ENCODE measurements at regions not wholly inside any gene's neighbourhood (a gene's known extent, or its start where the extent isn't known, plus 50 kb on each side); places are given as distances from the start of the nearest gene placed in this dataset.
"Not testable (repeated sequence)": the region's sequence is repeated elsewhere in the genome, so short reads cannot be mapped to it uniquely, and the experiment has no call there.

DNA sequence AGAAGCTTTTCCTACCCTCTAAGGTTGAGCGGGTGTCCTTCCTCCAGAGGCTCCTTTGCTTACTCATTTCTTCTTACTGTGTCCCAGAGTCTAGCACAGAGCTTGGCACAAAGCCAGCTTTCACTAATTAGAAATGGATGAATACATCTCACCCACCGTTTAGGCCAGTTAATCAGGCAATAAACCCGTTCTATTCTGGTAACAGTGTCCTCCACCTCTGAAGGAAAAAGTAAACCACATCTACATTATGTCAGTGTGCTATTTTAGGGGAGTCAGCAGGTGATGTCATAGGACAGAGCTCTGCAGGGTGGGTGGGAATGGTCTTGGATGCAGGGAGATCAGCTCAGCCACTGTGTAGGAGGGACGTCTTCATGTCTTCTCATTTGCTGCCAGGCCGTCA is 109.2 kb downstream of the OSTF1 start:
- DNase-seq (ENCODE audit: low read depth), result no peak

DNA sequence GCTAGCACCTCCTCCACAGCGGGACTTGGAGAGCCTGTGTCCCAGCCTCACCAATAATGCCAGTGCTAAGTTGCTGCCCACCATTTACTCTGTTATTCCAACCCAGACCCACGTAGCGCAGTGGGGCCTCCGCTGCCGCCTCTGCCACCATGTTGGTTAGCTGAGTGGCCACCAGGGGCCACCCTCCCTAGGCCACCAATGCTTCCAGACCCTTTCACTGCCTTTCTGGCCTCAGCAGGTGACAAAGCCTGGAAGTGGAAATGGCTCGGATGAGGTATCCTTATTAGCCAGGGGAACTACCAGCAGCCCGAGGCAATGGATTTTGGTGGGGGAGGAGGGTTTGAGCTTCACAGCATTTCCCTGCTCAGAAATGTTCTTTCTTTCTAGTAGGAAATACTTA is 110.1 kb downstream of the OSTF1 start:
- no peak for DNase-seq (ENCODE audit: low read depth)

- no peak for DNase-seq (ENCODE audit: low read depth)
These were observed 112.7 kb downstream of the OSTF1 start for GRCh38 chr9:75200892-75201470.

DNA sequence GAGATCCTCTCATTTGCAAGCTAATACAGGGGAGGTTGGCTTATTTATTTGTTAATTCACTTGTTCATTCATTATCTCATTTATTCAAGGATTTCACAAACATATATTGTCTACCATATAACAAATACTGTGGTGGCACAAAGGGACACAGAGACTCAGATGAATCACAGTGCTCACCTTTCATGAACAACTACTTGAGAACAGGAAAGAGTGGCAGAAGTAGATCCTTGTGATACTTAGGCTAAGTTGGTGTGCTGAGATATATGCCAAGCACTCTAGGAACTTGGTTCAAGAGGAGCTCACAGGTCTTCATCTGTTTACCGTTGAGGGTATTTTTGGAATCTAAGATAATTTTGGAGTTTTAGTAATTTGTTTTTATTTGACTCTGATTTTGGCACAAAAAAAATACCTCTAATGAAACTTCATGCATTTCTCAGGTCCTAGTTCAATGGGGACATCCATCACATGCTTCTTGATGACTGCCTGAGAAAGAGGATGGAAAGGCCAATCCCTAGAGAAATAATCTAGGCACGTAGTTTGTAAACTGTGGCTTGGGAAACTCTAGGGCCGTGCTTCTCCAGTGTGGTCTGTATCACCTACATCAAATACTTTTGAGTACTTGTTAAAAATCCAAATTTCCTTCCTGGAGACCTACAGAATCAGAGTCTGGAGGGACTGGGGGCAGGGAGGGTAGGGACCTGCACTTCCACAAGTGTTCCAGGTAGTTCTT is 113.3 kb downstream of the OSTF1 start:
- DNase-seq (ENCODE audit: low read depth), result no peak

DNA sequence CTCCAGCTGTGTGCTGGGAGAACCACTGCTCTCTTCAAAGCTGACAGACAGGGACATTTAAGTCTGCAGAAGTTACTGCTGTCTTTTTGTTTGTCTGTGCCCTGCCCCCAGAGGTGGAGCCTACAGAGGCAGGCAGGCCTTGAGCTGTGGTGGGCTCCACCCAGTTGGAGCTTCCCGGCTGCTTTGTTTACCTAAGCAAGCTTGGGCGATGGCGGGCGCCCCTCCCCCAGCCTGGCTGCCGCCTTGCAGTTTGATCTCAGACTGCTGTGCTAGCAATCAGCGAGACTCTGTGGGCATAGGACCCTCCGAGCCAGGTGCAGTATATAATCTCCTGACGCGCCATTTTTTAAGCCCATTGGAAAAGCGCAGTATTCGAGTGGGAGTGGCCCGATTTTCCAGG is 119.7 kb downstream of the OSTF1 start:
- not testable (repeated sequence) for DNase-seq (ENCODE audit: low read depth)

DNA sequence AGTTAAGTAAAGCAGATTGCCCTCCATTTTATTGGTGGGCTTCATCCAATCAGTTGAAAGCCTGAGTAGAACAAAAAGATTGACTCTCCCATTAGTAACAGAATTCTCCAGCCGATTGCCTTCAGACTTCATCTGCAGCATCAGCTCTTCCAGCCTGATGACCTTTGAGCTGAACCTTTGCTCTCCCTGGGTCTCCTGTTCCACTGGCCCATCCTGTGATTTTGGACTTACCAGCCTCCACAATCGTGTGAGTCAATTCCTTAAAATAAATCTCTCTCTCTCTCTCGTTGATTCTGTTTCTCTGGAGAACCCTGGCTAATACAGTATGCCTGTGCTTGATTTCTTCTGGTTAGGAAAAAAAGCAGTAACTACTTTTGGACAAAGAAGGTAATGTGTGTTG is 121.9 kb downstream of the OSTF1 start:
- no peak for DNase-seq (ENCODE audit: low read depth)

DNA sequence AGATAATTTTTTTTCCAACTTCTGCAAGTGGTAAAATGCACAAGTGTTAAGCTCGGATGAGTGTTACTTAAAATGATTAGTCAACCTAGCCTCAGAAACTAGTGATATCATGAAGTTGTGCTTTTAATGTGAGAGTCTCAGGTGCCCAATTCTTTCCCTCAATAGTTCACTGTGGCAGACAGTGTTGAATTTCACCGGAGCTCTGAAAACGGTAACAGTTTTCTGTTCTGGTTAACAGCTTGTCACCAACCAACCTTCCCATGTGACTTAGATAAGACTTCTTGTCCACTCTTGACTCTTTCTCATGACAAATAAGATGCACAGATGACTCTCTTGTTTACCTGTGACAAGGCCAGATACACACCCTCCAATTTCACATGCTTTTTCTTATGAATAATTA is 125.5 kb downstream of the OSTF1 start:
- no peak for DNase-seq (ENCODE audit: low read depth)

DNA sequence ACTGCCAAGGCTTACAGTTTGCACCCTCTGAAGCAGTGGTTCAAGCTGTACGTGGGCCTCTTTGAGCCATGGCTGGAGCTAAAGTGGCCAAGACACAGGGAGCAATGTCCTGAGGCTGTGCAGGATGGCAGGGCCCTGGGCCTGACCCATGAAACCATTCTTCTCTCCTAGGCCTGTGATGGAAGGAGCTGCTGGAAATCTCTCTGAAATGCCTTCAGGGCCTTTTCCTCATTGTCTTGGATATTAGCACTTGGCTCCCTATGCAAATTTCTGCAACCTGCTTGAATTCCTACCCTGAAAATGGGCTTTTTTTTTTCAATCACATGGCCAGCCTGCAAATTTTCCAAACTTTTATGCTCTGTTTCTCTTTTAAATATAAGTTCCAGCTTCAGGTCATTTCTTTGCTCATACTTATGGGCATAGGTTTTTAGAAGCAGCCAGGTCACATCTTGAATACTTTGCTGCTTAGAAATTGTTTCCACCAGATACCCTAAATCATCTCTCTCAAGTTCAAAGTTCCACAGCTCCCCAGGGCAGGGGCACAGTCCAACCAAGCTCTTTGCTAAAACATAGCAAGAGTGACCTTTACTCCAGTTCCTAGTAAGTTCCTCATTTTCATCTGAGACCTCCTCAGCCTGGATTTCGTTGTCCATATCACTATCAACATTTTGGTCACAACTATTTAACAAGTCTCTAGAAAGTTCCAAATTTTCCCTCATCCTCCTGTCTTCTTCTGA is 138.3 kb downstream of the OSTF1 start:
- DNase-seq (ENCODE audit: low read depth), result no peak

DNA sequence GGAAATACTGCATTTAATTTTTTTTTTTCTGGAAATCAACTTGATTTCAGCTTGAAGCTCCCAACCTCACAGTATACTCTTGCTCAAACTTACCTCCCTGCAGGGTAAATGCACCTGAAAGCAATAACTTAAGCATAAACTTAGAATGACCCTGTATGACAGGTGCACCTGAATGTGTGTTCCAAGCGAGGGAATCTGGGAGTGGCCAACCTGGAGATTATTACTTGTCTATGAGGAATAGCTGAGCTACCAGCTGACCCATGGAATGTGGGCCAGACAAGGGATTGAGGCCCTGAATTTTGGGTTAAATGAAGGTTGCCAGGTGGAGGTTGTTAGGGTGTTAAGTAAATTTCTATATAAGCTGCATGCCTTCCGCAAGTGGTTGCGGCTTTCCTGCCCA is 140.6 kb downstream of the OSTF1 start:
- no peak for DNase-seq (ENCODE audit: low read depth)

DNA sequence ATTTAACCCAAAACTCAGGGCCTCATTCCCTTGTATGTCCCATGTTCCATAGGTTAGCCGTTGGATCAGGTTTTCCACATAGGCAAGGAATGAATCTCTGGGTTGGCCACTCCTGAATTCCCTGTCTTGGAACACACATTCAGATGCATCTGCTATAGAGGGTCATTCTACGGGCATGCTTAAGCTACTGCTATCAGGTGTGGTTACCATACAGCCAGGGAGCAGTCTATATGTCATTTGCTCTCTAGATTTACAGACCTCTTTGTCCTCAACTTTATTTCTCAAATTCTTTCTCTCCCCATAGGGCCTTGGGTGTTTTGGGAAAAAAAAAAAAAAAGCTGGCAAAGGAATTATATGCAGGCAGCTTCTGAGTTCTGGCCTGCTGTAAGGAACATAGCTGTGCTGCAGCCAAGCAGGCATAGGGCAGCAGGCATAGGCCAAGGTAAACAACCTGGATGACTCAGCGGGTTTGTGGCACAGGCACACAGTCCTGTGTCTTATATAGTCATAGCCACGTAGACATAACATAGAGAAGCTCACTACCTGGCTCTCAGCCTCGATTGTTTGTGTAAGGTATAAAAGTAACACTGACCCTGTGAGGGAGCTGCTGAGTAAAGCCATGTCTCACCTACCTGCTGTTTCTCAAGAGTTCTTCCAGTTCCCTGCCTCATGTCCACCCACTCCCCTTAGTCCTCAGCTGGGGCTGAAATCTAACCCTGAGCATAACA is 141.5 kb downstream of the OSTF1 start:
- DNase-seq (ENCODE audit: low read depth), result no peak

GRCh38 chr9:75230469-75230868 is 142.2 kb downstream of the OSTF1 start:
- no peak for DNase-seq (ENCODE audit: low read depth)

- no peak for DNase-seq (ENCODE audit: low read depth)
These were observed 142.9 kb downstream of the OSTF1 start for GRCh38 chr9:75231167-75231566.

DNA sequence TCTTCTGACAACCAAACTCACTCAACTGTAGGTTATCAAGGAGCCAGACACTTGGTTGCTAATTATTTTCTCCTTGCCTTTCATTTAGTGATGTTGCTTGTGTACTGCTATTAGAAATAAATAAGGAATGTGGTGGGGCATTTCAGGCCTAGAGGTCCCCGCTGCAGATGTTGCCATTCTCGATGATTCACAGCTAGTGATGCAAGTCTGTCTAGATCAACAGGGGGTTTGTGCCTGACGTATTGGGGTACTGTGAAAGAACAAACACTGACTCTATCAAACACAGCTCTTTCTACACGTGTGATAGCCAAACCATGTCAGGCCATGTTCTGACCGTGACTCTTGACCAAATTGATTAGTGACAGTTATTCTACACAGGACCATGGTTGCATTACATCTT is 144.7 kb downstream of the OSTF1 start:
- no peak for DNase-seq (ENCODE audit: low read depth)

DNA sequence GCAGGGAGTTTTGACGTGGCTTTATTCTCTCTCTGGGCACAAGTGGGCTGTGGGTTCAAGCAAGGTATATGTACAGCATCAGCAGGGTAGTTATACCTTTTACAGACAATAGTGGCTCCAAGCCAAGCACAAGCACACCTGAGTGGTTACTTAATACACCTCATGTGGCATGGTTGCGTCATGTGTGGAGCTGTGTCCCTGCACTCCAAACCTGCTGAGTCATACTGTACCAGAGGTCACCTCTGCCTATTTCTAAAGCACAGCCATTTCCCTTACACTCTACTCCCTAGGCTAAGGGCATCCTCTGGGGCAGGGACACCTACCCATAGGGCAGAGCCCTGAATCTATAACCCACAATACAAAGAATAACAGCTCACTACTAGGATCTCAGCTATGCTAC is 147.3 kb downstream of the OSTF1 start:
- no peak for DNase-seq (ENCODE audit: low read depth)

DNA sequence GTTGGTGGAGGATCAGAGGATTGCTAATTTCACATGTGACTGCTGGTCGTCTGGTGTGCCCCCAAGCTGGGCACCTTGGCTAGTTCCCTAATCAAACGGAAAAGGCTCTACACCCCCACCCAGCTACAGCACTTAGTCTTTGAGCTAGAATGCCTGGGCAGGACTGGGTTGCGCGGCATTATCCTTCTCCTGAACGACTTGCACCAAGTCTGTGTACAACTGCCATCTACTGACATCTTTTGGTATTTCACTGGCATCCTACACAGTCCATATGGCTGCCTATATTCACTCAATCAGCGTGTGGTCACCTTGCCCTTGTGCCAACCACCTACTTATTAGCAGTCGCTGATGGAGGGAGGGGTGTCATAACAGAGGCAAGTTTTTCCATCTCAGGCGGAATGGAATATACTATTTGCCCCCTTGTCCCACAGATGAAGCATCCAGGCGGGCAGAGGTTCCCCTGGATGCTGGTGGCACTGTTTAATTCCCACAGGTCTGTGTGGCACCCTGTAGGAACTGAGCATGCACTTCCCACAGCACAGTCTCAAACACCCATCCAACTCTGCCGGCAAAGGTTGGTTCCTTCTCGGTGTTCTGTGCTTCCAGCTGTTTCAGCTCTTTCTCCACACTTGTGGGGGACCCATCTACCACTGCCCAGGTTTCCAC is 150.1 kb downstream of the OSTF1 start:
- peak; percentile 19 for DNase-seq (ENCODE audit: low read depth)

DNA sequence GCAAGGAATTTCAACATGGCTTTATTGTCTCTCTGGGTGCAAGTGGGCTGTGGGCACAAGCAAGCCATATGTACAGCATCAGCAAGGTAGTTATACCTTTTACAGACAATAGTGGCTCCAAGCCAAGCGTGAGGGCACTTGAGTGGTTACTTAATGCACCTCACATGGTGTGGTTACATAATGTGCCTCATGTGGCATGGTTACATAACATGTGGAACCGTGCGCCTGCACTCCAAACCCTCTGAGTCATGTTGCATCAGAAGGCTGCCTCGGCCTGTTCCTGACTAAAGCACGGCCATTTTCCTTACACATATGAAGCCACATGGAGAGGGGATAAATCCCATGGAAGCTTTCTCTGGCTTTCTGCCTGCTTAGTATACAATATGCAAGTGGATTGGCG is 150.9 kb downstream of the OSTF1 start:
- DNase-seq (ENCODE audit: low read depth), result no peak

DNA sequence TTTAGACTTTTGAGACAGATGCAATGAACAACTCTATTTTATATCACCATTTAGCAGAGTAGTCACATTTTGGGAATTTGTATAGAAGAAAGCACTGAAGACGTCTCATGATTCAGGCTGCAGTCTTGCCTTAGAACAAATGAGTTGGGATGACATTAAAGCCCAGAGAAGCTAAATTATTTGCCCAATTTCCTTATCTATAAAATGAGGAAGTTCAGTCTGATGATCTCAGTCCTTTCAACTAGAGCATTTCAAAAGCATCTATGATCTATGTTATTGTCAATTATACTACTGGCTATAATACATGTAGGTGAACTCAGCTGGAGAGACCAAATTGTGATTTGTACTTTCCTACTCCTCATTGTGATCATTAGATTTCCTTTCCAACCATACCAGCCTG is 154.1 kb downstream of the OSTF1 start:
- no peak for DNase-seq (ENCODE audit: low read depth)

- DNase-seq (ENCODE audit: low read depth), result no peak
These were observed 158.6 kb downstream of the OSTF1 start for GRCh38 chr9:75246949-75247348.

GRCh38 chr9:75265525-75265972 is 177.2 kb downstream of the OSTF1 start:
- DNase-seq (ENCODE audit: low read depth), result peak; percentile 14

GRCh38 chr9:75269197-75269596 is 180.9 kb downstream of the OSTF1 start:
- DNase-seq (ENCODE audit: low read depth), result no peak

DNA sequence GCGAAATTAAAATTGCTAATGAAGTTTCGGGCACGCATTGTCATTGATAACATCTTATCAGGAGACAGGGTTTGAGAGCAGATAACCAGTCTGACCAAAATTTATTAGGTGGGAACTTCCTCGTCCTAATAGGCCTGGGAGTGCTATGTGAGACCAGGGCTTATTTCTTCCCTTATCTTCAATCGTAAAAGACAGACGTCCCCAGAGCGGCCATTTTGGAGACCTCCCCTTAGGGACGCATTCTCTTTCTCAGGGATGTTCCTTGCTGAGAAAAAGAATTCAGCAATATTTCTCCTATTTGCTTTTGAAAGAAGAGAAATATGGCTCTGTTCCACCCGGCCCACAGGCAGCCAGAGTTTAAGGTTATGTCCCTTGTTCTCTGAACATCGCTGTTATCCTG is 184.7 kb downstream of the OSTF1 start:
- DNase-seq (ENCODE audit: low read depth), result not testable (repeated sequence)

- DNase-seq (ENCODE audit: low read depth), result no peak
These were observed 186.5 kb downstream of the OSTF1 start for GRCh38 chr9:75274781-75275180.

All from HS-27A (cell line).